Panc1 (cell line): ENCODE measurements at regions not wholly inside any gene's neighbourhood (a gene's known extent, or its start where the extent isn't known, plus 50 kb on each side); places are given as distances from the start of the nearest gene placed in this dataset.

ENCODE experiments used
- ATAC-seq: fragments of 200-7000 bp; cut with Tn5 transposase; 2 replicates; pipeline ENCODE4 v1.9.1; 2020; ENCODE audit warnings: mild to moderate bottlenecking, moderate library complexity
- BruUV-seq: library from RNA; stranded (reverse); fragments of 400-500 nt; replicated peaks from 2 replicates; lab custom pipeline; 2021; lab: Mats Ljungman, UMichigan
- CTCF ChIA-PET: fragments of 300-600 bp; sonication (Branson Sonifier 250); formaldehyde crosslinking; loops from one replicate; lab custom pipeline; 2022; ENCODE audit warnings: antibody characterized with exemption; lab: Charles Lee
- POLR2A ChIA-PET: fragments of 300-600 bp; sonication (Branson Sonifier 250); formaldehyde crosslinking; loops from one replicate; lab custom pipeline; 2022; ENCODE audit warnings: antibody characterized with exemption; lab: Charles Lee
- DNase-seq: peaks from one replicate; pipeline ENCODE4 v3.0.0-alpha.2; 2010; ENCODE audit warnings: low read depth, low spot score
- H3K27ac ChIP-seq: 2 replicates; pipeline ENCODE4 v1.5.1; 2011; ENCODE audit warnings: mild to moderate bottlenecking, low read length, inconsistent platforms
- H3K27me3 ChIP-seq: fragments of 200-500 bp; sonication (Bioruptor generic); 2 replicates; pipeline ENCODE4 v1.6.0; 2014; ENCODE audit warnings: low read length, inconsistent platforms; ENCODE audit not compliant: control insufficient read depth, insufficient read depth
- H3K36me3 ChIP-seq: fragments of 200-500 bp; sonication (Bioruptor generic); 2 replicates; pipeline ENCODE4 v1.5.1; 2014; ENCODE audit warnings: inconsistent platforms, mild to moderate bottlenecking, low read length, moderate library complexity; ENCODE audit not compliant: control insufficient read depth, insufficient read depth
- H3K4me1 ChIP-seq: 2 replicates; pipeline ENCODE4 v1.5.1; 2011; ENCODE audit warnings: inconsistent platforms, mild to moderate bottlenecking, low read length, moderate library complexity; ENCODE audit not compliant: control insufficient read depth, insufficient read depth
- H3K4me3 ChIP-seq, 2 experiments: 2 replicates each; pipeline ENCODE4 v1.5.1; 2011 to 2012; ENCODE audit warnings: low read depth in 2 of 2, low read length in 2 of 2, mild to moderate bottlenecking in 2 of 2, inconsistent platforms in 1 of 2, moderate library complexity in 1 of 2
- H3K9me3 ChIP-seq: fragments of 200-500 bp; sonication (Bioruptor generic); 2 replicates; pipeline ENCODE4 v1.5.1; 2014; ENCODE audit warnings: low read depth, mild to moderate bottlenecking, inconsistent platforms, low read length, moderate library complexity; ENCODE audit not compliant: control insufficient read depth, insufficient read depth
- CTCF ChIP-seq: fragments of 450-650 bp; IDR thresholded peaks from 2 replicates; pipeline ENCODE4 v1.5.1; 2017; ENCODE audit warnings: mild to moderate bottlenecking
- POLR2AphosphoS5 ChIP-seq: IDR thresholded peaks from 2 replicates; pipeline ENCODE4 v1.6.1; 2012; ENCODE audit warnings: mild to moderate bottlenecking, low read depth, low read length, moderate library complexity
- REST ChIP-seq, 2 experiments: IDR thresholded peaks; 2 replicates each; pipeline ENCODE4 v1.6.1; 2011 to 2012; ENCODE audit warnings: low read depth in 2 of 2, control low read depth in 1 of 2, low read length in 1 of 2, mild to moderate bottlenecking in 1 of 2, moderate library complexity in 1 of 2; ENCODE audit not compliant: insufficient read depth in 1 of 2
- SIN3A ChIP-seq: IDR thresholded peaks from 2 replicates; pipeline ENCODE4 v1.6.1; 2012; ENCODE audit warnings: low read depth, mild to moderate bottlenecking, low read length, moderate library complexity, borderline replicate concordance; ENCODE audit not compliant: insufficient read depth
- TCF7L2 ChIP-seq: IDR thresholded peaks from 2 replicates; pipeline ENCODE4 v1.6.1; 2011; ENCODE audit warnings: mild to moderate bottlenecking, low read depth, low read length, inconsistent platforms
- in situ Hi-C: cut with HindIII; loops from 2 replicates; pipeline ENCODE4 v1.10.0; 2016; ENCODE audit warnings: low sequenced_read_pairs, low pct_unique_long_range_greater_than_20kb
- intact Hi-C: fragments of 100-400 bp; cut with micrococcal nuclease; formaldehyde crosslinking; loops from one replicate; pipeline ENCODE4 v1.10.0; 2022; ENCODE audit not compliant: unreplicated experiment

- ATAC-seq (no peak), DNase-seq (no peak)
- no TSS peak for BruUV-seq
- no peaks in the 10 kb centered on the region for H3K27me3 ChIP-seq
- no peaks in the 10 kb centered on the region; the same call in 1 of the 2 replicates for H3K4me1 ChIP-seq
- intact Hi-C loops (no loop called here), in situ Hi-C loops (no loop called here)
- no peaks in the 10 kb centered on the region for H3K36me3 ChIP-seq
- no peak overlapping the region for H3K4me3 ChIP-seq
- TF ChIP-seq SIN3A (no peak), CTCF (no peak), REST (IDR thresholded peaks at IDR 0.05; ENCODE audit: insufficient read depth in 1 of 2, low read depth in 2 of 2, low read length in 1 of 2) (no peak), TCF7L2 (no peak), POLR2AphosphoS5 (no peak)
- H3K9me3 ChIP-seq = no peaks in the 10 kb centered on the region
- no peak overlapping the region for H3K27ac ChIP-seq
- CTCF ChIA-PET = interaction anchor here (0.6 kb wide), 2 partner anchors 27 to 61 kb away, joined by 3 read pairs; no protein-coding TSS in a partner anchor
- POLR2A ChIA-PET = no interaction called here
Measured at GRCh38 chr15:70560617-70561328, 202.6 kb downstream of the UACA start.

- no peaks in the 10 kb centered on the region for H3K27me3 ChIP-seq
- ATAC-seq = no peak
- H3K27ac ChIP-seq = no peak overlapping the region
- no TSS peak for BruUV-seq
- no peak overlapping the region for H3K4me3 ChIP-seq
- H3K36me3 ChIP-seq = no peaks in the 10 kb centered on the region
- no peaks in the 10 kb centered on the region for H3K9me3 ChIP-seq
- intact Hi-C loops (no loop called here), in situ Hi-C loops (no loop called here)
- ChIA-PET CTCF (interaction anchor here (0.6 kb wide), 1 partner anchor 26 kb away, joined by 3 read pairs; no protein-coding TSS in a partner anchor), POLR2A (interaction anchor here (0.6 kb wide), 1 partner anchor 24 kb away, joined by 3 read pairs; no protein-coding TSS in a partner anchor)
- H3K4me1 ChIP-seq = no peaks in the 10 kb centered on the region; the same call in 1 of the 2 replicates
- DNase-seq = no peak
- no peak for TF ChIP-seq SIN3A
- TF ChIP-seq REST (IDR thresholded peaks at IDR 0.05; ENCODE audit: insufficient read depth in 1 of 2, low read depth in 2 of 2, low read length in 1 of 2) = no peak
- TF ChIP-seq TCF7L2 = no peak
- no peak for TF ChIP-seq CTCF
- no peak for TF ChIP-seq POLR2AphosphoS5
Measured at GRCh38 chr15:70559265-70560239, 203.8 kb downstream of the UACA start.
